Mammary epithelial cell (primary cell): ENCODE measurements at regions not wholly inside any gene's neighbourhood (a gene's known extent, or its start where the extent isn't known, plus 50 kb on each side); places are given as distances from the start of the nearest gene placed in this dataset.

Experiments
- CTCF ChIP-seq, 2 donors: IDR thresholded peaks in 1 of 2; conservative IDR thresholded peaks in 1 of 2; 2 replicates each; pipeline ENCODE4 v1.5.1; 2011 to 2012; ENCODE audit warnings: inconsistent platforms in 2 of 2, low read length in 2 of 2, mild to moderate bottlenecking in 2 of 2, control low read depth in 1 of 2, low read depth in 1 of 2; ENCODE audit not compliant: insufficient read depth in 1 of 2; ENCODE audit errors: extremely low read depth in 1 of 2
- EZH2 ChIP-seq: IDR thresholded peaks from 2 replicates; pipeline ENCODE4 v1.6.1; 2012; ENCODE audit warnings: low read length, inconsistent platforms, borderline replicate concordance

- TF ChIP-seq CTCF (conservative IDR thresholded peaks at IDR 0.05 in 1 of 2, IDR thresholded peaks at IDR 0.05 in 1 of 2; ENCODE audit: extremely low read depth in 1 of 2, insufficient read depth in 1 of 2, low read depth in 1 of 2, low read length in 2 of 2) (no peak), EZH2 (no peak)
Measured at GRCh38 chr17:72338847-72339790, 218.3 kb downstream of the SOX9 start.
